CMK (cell line): ENCODE measurements at regions not wholly inside any gene's neighbourhood (a gene's known extent, or its start where the extent isn't known, plus 50 kb on each side); places are given as distances from the start of the nearest gene placed in this dataset.
"Not testable (repeated sequence)": the region's sequence is repeated elsewhere in the genome, so short reads cannot be mapped to it uniquely, and the experiment has no call there.

Source experiments
- DNase-seq: peaks from one replicate; pipeline ENCODE4 v3.0.0-alpha.2; 2010; ENCODE audit warnings: low read depth

GRCh38 chr14:106129904-106130661 lies 603.7 kb downstream of the TMEM121 start:
- not testable (repeated sequence) for DNase-seq

GRCh38 chr14:106133126-106133525 lies 606.7 kb downstream of the TMEM121 start:
- DNase-seq = not testable (repeated sequence)

GRCh38 chr14:106134886-106135285 lies 608.5 kb downstream of the TMEM121 start:
- peak; percentile 34 for DNase-seq

GRCh38 chr14:106141242-106142220 lies 615.1 kb downstream of the TMEM121 start:
- no peak for DNase-seq

- DNase-seq = not testable (repeated sequence)
Observed at GRCh38 chr14:106145731-106146130, 619.3 kb downstream of the TMEM121 start.

- DNase-seq = not testable (repeated sequence)
Observed at GRCh38 chr14:106153362-106153955, 627.1 kb downstream of the TMEM121 start.

GRCh38 chr14:106163316-106163715 lies 636.9 kb downstream of the TMEM121 start:
- DNase-seq = no peak

GRCh38 chr14:106163812-106164211 lies 637.4 kb downstream of the TMEM121 start:
- not testable (repeated sequence) for DNase-seq

- DNase-seq = no peak
Observed at GRCh38 chr14:106166232-106166631, 639.8 kb downstream of the TMEM121 start.

- DNase-seq = no peak
Observed at GRCh38 chr14:106166650-106167204, 640.3 kb downstream of the TMEM121 start.

GRCh38 chr14:106170163-106170658 lies 643.8 kb downstream of the TMEM121 start:
- DNase-seq = not testable (repeated sequence)

- no peak for DNase-seq
Observed at GRCh38 chr14:106174206-106174605, 647.8 kb downstream of the TMEM121 start.

- not testable (repeated sequence) for DNase-seq
Observed at GRCh38 chr14:106177266-106178246, 651.2 kb downstream of the TMEM121 start.

GRCh38 chr14:106179761-106180160 lies 653.4 kb downstream of the TMEM121 start:
- no peak for DNase-seq

GRCh38 chr14:106184771-106185170 lies 658.4 kb downstream of the TMEM121 start:
- DNase-seq = not testable (repeated sequence)

- DNase-seq = not testable (repeated sequence)
Observed at GRCh38 chr14:106185174-106185836, 658.9 kb downstream of the TMEM121 start.

- DNase-seq = no peak
Observed at GRCh38 chr14:106185837-106186233, 659.5 kb downstream of the TMEM121 start.

- DNase-seq = no peak
Observed at GRCh38 chr14:106187216-106187615, 660.8 kb downstream of the TMEM121 start.

GRCh38 chr14:106192701-106193100 lies 666.3 kb downstream of the TMEM121 start:
- DNase-seq = not testable (repeated sequence)

- DNase-seq = not testable (repeated sequence)
Observed at GRCh38 chr14:106196459-106196858, 670.1 kb downstream of the TMEM121 start.
